GM23248 (cell line): ENCODE measurements at regions not wholly inside any gene's neighbourhood (a gene's known extent, or its start where the extent isn't known, plus 50 kb on each side); places are given as distances from the start of the nearest gene placed in this dataset.

Experiments used
- EZH2 ChIP-seq: fragments of 200-600 bp; sonication (generic); IDR thresholded peaks from 2 replicates; pipeline ENCODE4 v1.6.1; 2018; ENCODE audit warnings: antibody characterized with exemption, mild to moderate bottlenecking; ENCODE audit not compliant: insufficient read depth, poor library complexity, severe bottlenecking
- EZH2phosphoT487 ChIP-seq: fragments of 200-600 bp; sonication (generic); IDR thresholded peaks from 2 replicates; pipeline ENCODE4 v1.6.1; 2018; ENCODE audit warnings: antibody characterized with exemption, moderate library complexity, mild to moderate bottlenecking, low read depth; ENCODE audit not compliant: insufficient read depth

DNA sequence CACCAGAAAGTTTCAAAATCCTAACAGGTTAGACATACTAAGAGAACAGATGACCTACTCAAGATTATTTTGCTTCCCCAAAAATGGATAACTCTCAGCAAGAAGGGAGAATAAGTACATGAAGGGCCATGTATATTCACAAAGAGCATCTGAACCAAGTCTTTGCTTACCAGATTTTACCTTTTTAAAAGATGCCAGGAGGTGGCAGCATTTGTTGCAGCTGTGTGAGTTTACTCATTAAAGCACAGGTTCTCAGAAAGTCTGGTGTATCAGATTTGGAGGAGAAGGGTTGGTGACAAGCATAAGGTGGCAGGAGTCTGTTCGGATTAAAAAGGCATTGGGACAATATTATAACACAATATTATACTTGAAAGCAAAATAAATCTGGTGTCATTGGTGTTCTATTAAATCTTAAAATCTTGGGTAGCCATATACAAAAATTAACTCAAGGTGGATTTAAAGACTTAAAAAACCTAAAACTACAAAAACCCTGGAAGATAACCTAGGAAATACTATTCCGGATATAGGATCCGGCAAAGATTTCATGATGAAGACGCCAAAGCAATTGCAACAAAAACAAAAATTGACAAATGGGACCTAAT, 51.3 kb upstream of the NFKB1 start:
- TF ChIP-seq EZH2phosphoT487, result no peak
- no peak for TF ChIP-seq EZH2
